HEK293 (cell line): ENCODE measurements at regions not wholly inside any gene's neighbourhood (a gene's known extent, or its start where the extent isn't known, plus 50 kb on each side); places are given as distances from the start of the nearest gene placed in this dataset.

Experiments used
- CTCF ChIA-PET: fragments of 350-600 bp; formaldehyde crosslinking; extraction: SDS; loops from one replicate; lab custom pipeline; 2021; ENCODE audit warnings: antibody characterized with exemption; lab: Yijun Ruan, JAX
- POLR2A ChIA-PET: fragments of 300-600 bp; formaldehyde crosslinking; extraction: SDS; loops from one replicate; lab custom pipeline; 2020; ENCODE audit warnings: antibody characterized with exemption, inconsistent platforms; lab: Yijun Ruan, JAX
- H3K27ac ChIP-seq: fragments of 200-500 bp; sonication (Bioruptor generic); 2 replicates; pipeline ENCODE4 v1.5.1; 2014; ENCODE audit warnings: low read depth, low read length, control low read depth, inconsistent platforms; ENCODE audit errors: extremely low read depth
- H3K36me3 ChIP-seq, 2 experiments: fragments of 200-500 bp in 1 of 2; sonication (Bioruptor generic) in 1 of 2; 1 replicate in 1 of 2; 2 replicates in 1 of 2; pipeline ENCODE4 v1.5.1; 2014 to 2017; ENCODE audit warnings: inconsistent platforms in 2 of 2, low read length in 2 of 2; ENCODE audit not compliant: control insufficient read depth in 2 of 2, insufficient read depth in 1 of 2
- H3K4me1 ChIP-seq: fragments of 200-500 bp; sonication (Bioruptor generic); 2 replicates; pipeline ENCODE4 v1.5.1; 2014; ENCODE audit warnings: mild to moderate bottlenecking, low read length, inconsistent platforms; ENCODE audit not compliant: control insufficient read depth, insufficient read depth
- H3K4me3 ChIP-seq: 2 replicates; pipeline ENCODE4 v1.5.1; 2011; ENCODE audit warnings: low read depth, mild to moderate bottlenecking, control low read depth, low read length, moderate library complexity
- H3K9me3 ChIP-seq: fragments of 200-500 bp; sonication (Bioruptor generic); 2 replicates; pipeline ENCODE4 v1.5.1; 2014; ENCODE audit warnings: low read depth, low read length, inconsistent platforms; ENCODE audit not compliant: control insufficient read depth, insufficient read depth
- ATF2 ChIP-seq: fragments of 450-650 bp; formaldehyde crosslinking; IDR thresholded peaks from 2 replicates; pipeline ENCODE4 v1.5.1; 2016; ENCODE audit warnings: missing biosample characterization, missing genetic modification characterization, low read depth
- FEZF1 ChIP-seq: fragments of 450-650 bp; formaldehyde crosslinking; IDR thresholded peaks from 2 replicates; pipeline ENCODE4 v1.5.1; 2016; ENCODE audit warnings: missing biosample characterization, missing genetic modification characterization
- GLIS2 ChIP-seq: fragments of 450-650 bp; formaldehyde crosslinking; IDR thresholded peaks from 2 replicates; pipeline ENCODE4 v1.5.1; 2016; ENCODE audit warnings: missing biosample characterization, missing genetic modification characterization
- HIC1 ChIP-seq: fragments of 450-650 bp; formaldehyde crosslinking; IDR thresholded peaks from 2 replicates; pipeline ENCODE4 v1.5.1; 2016; ENCODE audit warnings: missing biosample characterization, missing genetic modification characterization
- SP7 ChIP-seq: fragments of 450-650 bp; formaldehyde crosslinking; IDR thresholded peaks from 2 replicates; pipeline ENCODE4 v1.5.1; 2016; ENCODE audit warnings: missing biosample characterization, missing genetic modification characterization
- ZBTB20 ChIP-seq: fragments of 450-650 bp; formaldehyde crosslinking; IDR thresholded peaks from 2 replicates; pipeline ENCODE4 v1.5.1; 2016; ENCODE audit warnings: missing biosample characterization, missing genetic modification characterization
- ZNF302 ChIP-seq: fragments of 450-650 bp; formaldehyde crosslinking; IDR thresholded peaks from 2 replicates; pipeline ENCODE4 v1.5.1; 2016; ENCODE audit warnings: missing biosample characterization, missing genetic modification characterization, low read depth
- ZNF362 ChIP-seq: fragments of 450-650 bp; formaldehyde crosslinking; IDR thresholded peaks from 2 replicates; pipeline ENCODE4 v1.5.1; 2016; ENCODE audit warnings: missing biosample characterization, missing genetic modification characterization
- ZNF596 ChIP-seq: fragments of 450-650 bp; IDR thresholded peaks from 2 replicates; pipeline ENCODE4 v1.5.0; 2018; ENCODE audit warnings: missing biosample characterization, mild to moderate bottlenecking, missing genetic modification characterization, moderate library complexity
- ZNF626 ChIP-seq: fragments of 450-650 bp; sonication (Bioruptor Pico); formaldehyde crosslinking; IDR thresholded peaks from 2 replicates; pipeline ENCODE4 v1.5.1; 2018; ENCODE audit warnings: missing biosample characterization, missing genetic modification characterization, inconsistent platforms
- ZNF704 ChIP-seq: fragments of 450-650 bp; formaldehyde crosslinking; IDR thresholded peaks from 2 replicates; pipeline ENCODE4 v1.5.1; 2016; ENCODE audit warnings: missing biosample characterization, missing genetic modification characterization
- ZNF747 ChIP-seq: fragments of 450-650 bp; formaldehyde crosslinking; IDR thresholded peaks from 2 replicates; pipeline ENCODE4 v1.5.1; 2016; ENCODE audit warnings: missing biosample characterization, missing genetic modification characterization
- ZNF776 ChIP-seq: fragments of 450-650 bp; formaldehyde crosslinking; IDR thresholded peaks from 2 replicates; pipeline ENCODE4 v1.5.0; 2017; ENCODE audit warnings: missing biosample characterization, missing genetic modification characterization, borderline replicate concordance
- ZNF843 ChIP-seq: fragments of 450-650 bp; formaldehyde crosslinking; IDR thresholded peaks from 2 replicates; pipeline ENCODE4 v1.5.1; 2016; ENCODE audit warnings: missing biosample characterization, missing genetic modification characterization
- ZXDB ChIP-seq: fragments of 450-650 bp; formaldehyde crosslinking; IDR thresholded peaks from 2 replicates; pipeline ENCODE4 v1.5.1; 2016; ENCODE audit warnings: missing biosample characterization, missing genetic modification characterization

- ChIA-PET CTCF (interaction anchor here (0.6 to 1.8 kb wide), 3 partner anchors 9 to 112 kb away, joined by 3 to 11 read pairs (median 3); no protein-coding TSS in a partner anchor), POLR2A (no interaction called here)
- TF ChIP-seq ZXDB (tag by site-specific recombination): no peak
- peak; percentile 55 for TF ChIP-seq ZNF843 (tag by site-specific recombination)
- peak; percentile 62 for TF ChIP-seq FEZF1
- no peak for TF ChIP-seq ZNF596
- TF ChIP-seq SP7 (tag by site-specific recombination): no peak
- no peak for TF ChIP-seq ZNF747 (tag by site-specific recombination)
- Histone ChIP-seq H3K36me3 (no peaks in the 10 kb centered on the region), H3K4me3 (no peak overlapping the region), H3K9me3 (no peaks in the 10 kb centered on the region), H3K27ac (no peak overlapping the region), H3K4me1 (no peaks in the 10 kb centered on the region)
Observed at GRCh38 chr3:132218817-132219755, 98.1 kb upstream of the ACP3 start.

GRCh38 chr3:132220986-132221385, 96.2 kb upstream of the ACP3 start:
- Histone ChIP-seq H3K4me1 (no peaks in the 10 kb centered on the region), H3K36me3 (no peaks in the 10 kb centered on the region), H3K9me3 (no peaks in the 10 kb centered on the region), H3K4me3 (no peak overlapping the region), H3K27ac (no peak overlapping the region)
- CTCF ChIA-PET: interaction anchor here (1.0 to 1.3 kb wide), 2 partner anchors 10 to 183 kb away, joined by 3 to 5 read pairs; no protein-coding TSS in a partner anchor
- TF ChIP-seq ZBTB20 (peak; percentile 28; the same call in 1 of the 2 replicates), GLIS2 (no peak), ATF2 (tag by site-specific recombination) (no peak), ZNF302 (tag by site-specific recombination) (no peak), ZNF626 (tag by site-specific recombination) (no peak), HIC1 (tag by site-specific recombination) (no peak), ZNF704 (tag by site-specific recombination) (no peak), ZNF776 (tag by site-specific recombination) (no peak)
- POLR2A ChIA-PET: no interaction called here

- Histone ChIP-seq H3K27ac (no peak overlapping the region), H3K9me3 (no peaks in the 10 kb centered on the region), H3K4me3 (no peak overlapping the region), H3K36me3 (no peaks in the 10 kb centered on the region), H3K4me1 (no peaks in the 10 kb centered on the region)
- TF ChIP-seq ZBTB20: peak; percentile 28; the same call in 1 of the 2 replicates
- no peak for TF ChIP-seq ZNF362 (tag by site-specific recombination)
- TF ChIP-seq HIC1 (tag by site-specific recombination): no peak
- CTCF ChIA-PET: no interaction called here
- POLR2A ChIA-PET: no interaction called here
Observed at GRCh38 chr3:132222868-132223538, 94.2 kb upstream of the ACP3 start.
